Activated T-cell treated with anti-CD3 and anti-CD28 coated beads, Interleukin-2, amount 50 U/mL, for 24 hours (primary cell): ENCODE measurements at regions not wholly inside any gene's neighbourhood (a gene's known extent, or its start where the extent isn't known, plus 50 kb on each side); places are given as distances from the start of the nearest gene placed in this dataset.

Experiments used
- DNase-seq: peaks from one replicate; pipeline ENCODE4 v3.0.0-alpha.2; 2020
- H3K27ac Mint-ChIP-seq: 2 replicates; pipeline ENCODE4 v1.8.0; 2020; ENCODE audit warnings: mild to moderate bottlenecking, mixed read lengths
- H3K27me3 Mint-ChIP-seq: 2 replicates; pipeline ENCODE4 v1.8.0; 2020; ENCODE audit warnings: mixed read lengths
- H3K36me3 Mint-ChIP-seq: 2 replicates; pipeline ENCODE4 v1.8.0; 2020; ENCODE audit warnings: low read depth, mixed read lengths
- H3K4me1 Mint-ChIP-seq: 2 replicates; pipeline ENCODE4 v1.8.0; 2020; ENCODE audit warnings: low read depth, mixed read lengths
- H3K4me3 Mint-ChIP-seq: 2 replicates; pipeline ENCODE4 v1.8.0; 2020; ENCODE audit warnings: mild to moderate bottlenecking, moderate library complexity, mixed read lengths
- H3K9me3 Mint-ChIP-seq: 2 replicates; pipeline ENCODE4 v1.8.0; 2020; ENCODE audit warnings: mixed read lengths

GRCh38 chr3:83189634-83190033 lies 1428.2 kb upstream of the GBE1 start:
- Mint-ChIP-seq H3K9me3 (peaks cover 25% of the 10 kb centered on the region), H3K4me3 (no peak overlapping the region), H3K27me3 (no peaks in the 10 kb centered on the region), H3K36me3 (no peaks in the 10 kb centered on the region), H3K27ac (no peak overlapping the region), H3K4me1 (no peaks in the 10 kb centered on the region)
- no peak for DNase-seq

GRCh38 chr3:83169473-83169872 lies 1408.0 kb upstream of the GBE1 start:
- Mint-ChIP-seq H3K4me3 (no peak overlapping the region), H3K36me3 (no peaks in the 10 kb centered on the region), H3K27ac (no peak overlapping the region), H3K9me3 (peaks cover 3% of the 10 kb centered on the region), H3K4me1 (no peaks in the 10 kb centered on the region), H3K27me3 (no peaks in the 10 kb centered on the region)
- no peak for DNase-seq

GRCh38 chr3:83150896-83151295 lies 1389.5 kb upstream of the GBE1 start:
- no peak for DNase-seq
- Mint-ChIP-seq H3K27me3 (no peaks in the 10 kb centered on the region), H3K9me3 (peaks cover 17% of the 10 kb centered on the region), H3K4me3 (no peak overlapping the region), H3K4me1 (no peaks in the 10 kb centered on the region), H3K27ac (no peak overlapping the region), H3K36me3 (no peaks in the 10 kb centered on the region)

- DNase-seq: no peak
- Mint-ChIP-seq H3K27ac (no peak overlapping the region), H3K9me3 (peaks cover 2% of the 10 kb centered on the region), H3K27me3 (no peaks in the 10 kb centered on the region), H3K4me3 (no peak overlapping the region), H3K36me3 (no peaks in the 10 kb centered on the region), H3K4me1 (no peaks in the 10 kb centered on the region)
Observed at GRCh38 chr3:83140983-83141382, 1379.5 kb upstream of the GBE1 start.

- H3K27me3 Mint-ChIP-seq: no peaks in the 10 kb centered on the region
- no peak overlapping the region for H3K27ac Mint-ChIP-seq
- no peak overlapping the region for H3K4me3 Mint-ChIP-seq
- no peaks in the 10 kb centered on the region for H3K4me1 Mint-ChIP-seq
- H3K9me3 Mint-ChIP-seq: peaks cover 8% of the 10 kb centered on the region
- no peak for DNase-seq
- H3K36me3 Mint-ChIP-seq: no peaks in the 10 kb centered on the region
Observed at GRCh38 chr3:83131236-83131635, 1369.8 kb upstream of the GBE1 start.

- Mint-ChIP-seq H3K9me3 (peaks cover 11% of the 10 kb centered on the region), H3K4me1 (no peaks in the 10 kb centered on the region), H3K27me3 (no peaks in the 10 kb centered on the region), H3K4me3 (no peak overlapping the region), H3K36me3 (no peaks in the 10 kb centered on the region), H3K27ac (no peak overlapping the region)
- no peak for DNase-seq
Observed at GRCh38 chr3:83122774-83123350, 1361.4 kb upstream of the GBE1 start.

- H3K36me3 Mint-ChIP-seq: no peaks in the 10 kb centered on the region
- peaks cover 8% of the 10 kb centered on the region for H3K9me3 Mint-ChIP-seq
- H3K27me3 Mint-ChIP-seq: no peaks in the 10 kb centered on the region
- H3K27ac Mint-ChIP-seq: no peak overlapping the region
- no peak for DNase-seq
- no peaks in the 10 kb centered on the region for H3K4me1 Mint-ChIP-seq
- no peak overlapping the region for H3K4me3 Mint-ChIP-seq
Observed at GRCh38 chr3:83093222-83093572, 1331.8 kb upstream of the GBE1 start.

- H3K4me1 Mint-ChIP-seq: no peaks in the 10 kb centered on the region
- no peak overlapping the region for H3K4me3 Mint-ChIP-seq
- peaks cover 8% of the 10 kb centered on the region for H3K9me3 Mint-ChIP-seq
- no peaks in the 10 kb centered on the region for H3K27me3 Mint-ChIP-seq
- H3K27ac Mint-ChIP-seq: no peak overlapping the region
- no peak for DNase-seq
- no peaks in the 10 kb centered on the region for H3K36me3 Mint-ChIP-seq
Observed at GRCh38 chr3:83092521-83093221, 1331.2 kb upstream of the GBE1 start.

- DNase-seq: no peak
- Mint-ChIP-seq H3K27ac (no peak overlapping the region), H3K27me3 (no peaks in the 10 kb centered on the region), H3K4me3 (no peak overlapping the region), H3K4me1 (no peaks in the 10 kb centered on the region), H3K9me3 (peaks cover 20% of the 10 kb centered on the region), H3K36me3 (no peaks in the 10 kb centered on the region)
Observed at GRCh38 chr3:83076041-83076440, 1314.6 kb upstream of the GBE1 start.

GRCh38 chr3:83074485-83074884 lies 1313.0 kb upstream of the GBE1 start:
- peaks cover 21% of the 10 kb centered on the region for H3K9me3 Mint-ChIP-seq
- H3K36me3 Mint-ChIP-seq: no peaks in the 10 kb centered on the region
- H3K4me1 Mint-ChIP-seq: no peaks in the 10 kb centered on the region
- no peaks in the 10 kb centered on the region for H3K27me3 Mint-ChIP-seq
- H3K4me3 Mint-ChIP-seq: no peak overlapping the region
- DNase-seq: no peak
- no peak overlapping the region for H3K27ac Mint-ChIP-seq

GRCh38 chr3:83065851-83066460 lies 1304.5 kb upstream of the GBE1 start:
- no peaks in the 10 kb centered on the region for H3K36me3 Mint-ChIP-seq
- no peaks in the 10 kb centered on the region for H3K4me1 Mint-ChIP-seq
- H3K27me3 Mint-ChIP-seq: no peaks in the 10 kb centered on the region
- no peak overlapping the region for H3K4me3 Mint-ChIP-seq
- no peak overlapping the region for H3K27ac Mint-ChIP-seq
- peaks cover 27% of the 10 kb centered on the region for H3K9me3 Mint-ChIP-seq
- DNase-seq: no peak

GRCh38 chr3:83063446-83063845 lies 1302.0 kb upstream of the GBE1 start:
- Mint-ChIP-seq H3K9me3 (peaks cover 39% of the 10 kb centered on the region), H3K27me3 (no peaks in the 10 kb centered on the region), H3K4me1 (no peaks in the 10 kb centered on the region), H3K4me3 (no peak overlapping the region), H3K36me3 (no peaks in the 10 kb centered on the region), H3K27ac (no peak overlapping the region)
- DNase-seq: no peak

- Mint-ChIP-seq H3K4me3 (no peak overlapping the region), H3K27ac (no peak overlapping the region), H3K27me3 (no peaks in the 10 kb centered on the region), H3K9me3 (peaks cover 6% of the 10 kb centered on the region), H3K4me1 (no peaks in the 10 kb centered on the region), H3K36me3 (no peaks in the 10 kb centered on the region)
- DNase-seq: no peak
Observed at GRCh38 chr3:83048556-83048955, 1287.1 kb upstream of the GBE1 start.

- no peak for DNase-seq
- Mint-ChIP-seq H3K4me3 (no peak overlapping the region), H3K36me3 (no peaks in the 10 kb centered on the region), H3K4me1 (no peaks in the 10 kb centered on the region), H3K9me3 (peaks cover 14% of the 10 kb centered on the region), H3K27ac (no peak overlapping the region), H3K27me3 (no peaks in the 10 kb centered on the region)
Observed at GRCh38 chr3:83039422-83039821, 1278.0 kb upstream of the GBE1 start.

- Mint-ChIP-seq H3K4me1 (no peaks in the 10 kb centered on the region), H3K27ac (no peak overlapping the region), H3K36me3 (no peaks in the 10 kb centered on the region), H3K9me3 (peaks cover 12% of the 10 kb centered on the region), H3K27me3 (no peaks in the 10 kb centered on the region), H3K4me3 (no peak overlapping the region)
- DNase-seq: no peak
Observed at GRCh38 chr3:83035704-83036010, 1274.2 kb upstream of the GBE1 start.
